Kasumi-1 (cell line): ENCODE measurements at regions not wholly inside any gene's neighbourhood (a gene's known extent, or its start where the extent isn't known, plus 50 kb on each side); places are given as distances from the start of the nearest gene placed in this dataset.
"Not testable (repeated sequence)": the region's sequence is repeated elsewhere in the genome, so short reads cannot be mapped to it uniquely, and the experiment has no call there.

ENCODE experiments used
- DNase-seq, 2 experiments: peaks; one replicate each; lab custom pipeline; 2025; lab: John Stamatoyannopoulos, UW

DNA sequence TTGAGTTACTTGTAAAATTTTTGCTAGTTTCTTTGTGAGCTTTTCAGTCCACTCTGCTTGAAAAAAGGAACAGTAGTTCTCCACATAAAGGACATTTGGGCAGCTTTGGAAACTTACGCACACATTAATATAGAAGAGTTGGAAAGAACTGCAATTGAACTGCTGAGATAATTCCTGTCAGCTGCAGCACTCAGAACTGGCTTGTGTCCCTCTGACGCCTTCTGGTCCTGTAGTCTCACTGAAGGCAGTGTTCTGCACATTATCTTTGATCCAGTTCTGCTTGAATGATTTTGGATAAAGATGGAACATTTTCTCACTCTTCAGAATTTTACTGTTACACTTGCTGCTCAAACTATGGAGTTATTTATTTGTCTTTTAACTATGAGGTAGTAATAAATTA, 901.9 kb downstream of the OTOL1 start:
- no peak for DNase-seq

DNA sequence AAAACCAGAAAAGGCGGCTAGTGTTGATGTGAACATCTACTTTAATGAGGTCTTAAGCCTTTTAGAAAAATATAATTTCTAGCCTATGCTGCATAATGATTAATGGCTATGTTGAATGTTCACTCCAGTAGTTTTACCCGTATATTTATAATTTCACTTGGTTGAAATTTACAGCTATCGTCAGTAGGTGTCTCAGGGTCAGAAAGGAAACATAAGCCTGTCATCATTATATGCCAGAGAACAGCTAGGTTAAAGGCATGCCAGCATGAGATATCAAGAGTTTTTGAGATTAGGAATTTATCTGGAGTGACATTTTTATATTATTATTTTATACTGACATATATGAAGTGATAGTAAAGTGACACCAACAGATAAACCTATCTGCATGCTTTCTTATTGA, 904.1 kb downstream of the OTOL1 start:
- peak in 1 of 2 experiments; percentile 14 for DNase-seq

DNA sequence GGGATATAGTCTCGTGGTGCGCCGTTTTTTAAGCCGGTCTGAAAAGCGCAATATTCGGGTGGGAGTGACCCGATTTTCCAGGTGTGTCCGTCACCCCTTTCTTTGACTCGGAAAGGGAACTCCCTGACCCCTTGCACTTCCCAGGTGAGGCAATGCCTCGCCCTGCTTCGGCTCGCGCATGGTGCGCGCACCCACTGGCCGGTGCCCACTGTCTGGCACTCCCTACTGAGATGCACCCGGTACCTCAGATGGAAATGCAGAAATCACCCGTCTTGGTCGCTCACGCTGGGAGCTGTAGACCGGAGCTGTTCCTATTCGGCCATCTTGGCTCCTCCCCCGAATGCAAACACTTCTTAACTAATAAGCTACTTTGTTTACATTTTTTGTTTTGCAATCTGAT, 914.9 kb downstream of the OTOL1 start:
- DNase-seq = not testable (repeated sequence)

DNA sequence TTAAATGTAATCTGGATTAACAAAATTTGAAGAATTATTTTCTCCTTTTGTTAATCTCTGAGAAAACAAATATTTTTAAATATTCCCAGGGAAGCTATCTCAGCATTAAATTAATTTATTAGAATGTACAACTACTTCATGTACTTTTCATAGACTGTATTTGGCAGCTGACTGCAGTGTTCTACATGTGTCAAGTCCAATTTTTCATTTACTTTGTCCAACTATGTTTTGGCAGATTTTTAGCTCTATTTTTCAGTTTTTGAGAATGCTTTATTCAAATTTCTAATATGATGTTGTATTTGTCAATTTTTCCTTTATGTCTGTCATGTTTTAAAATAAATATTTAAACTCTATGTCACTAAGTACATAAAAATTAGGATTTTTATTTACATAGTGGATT, 925.1 kb downstream of the OTOL1 start:
- DNase-seq = no peak

DNA sequence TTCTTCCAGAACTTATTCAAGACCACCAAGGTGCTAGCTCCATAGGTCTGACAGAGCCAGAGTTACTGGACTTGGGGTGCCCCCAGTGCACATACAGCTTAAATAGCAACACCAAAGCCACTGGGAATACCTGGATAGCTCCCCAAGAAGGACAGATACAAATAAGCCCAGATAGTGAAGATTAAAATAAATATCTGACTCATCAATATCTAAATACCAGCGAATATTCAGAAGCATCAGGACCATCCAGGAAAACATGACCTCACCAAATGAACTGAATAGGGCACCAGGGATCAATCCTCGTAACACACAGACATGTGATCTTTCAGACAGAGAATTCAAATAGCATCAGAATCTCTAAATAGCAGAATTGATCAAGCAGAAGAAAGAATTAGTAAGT, 931.6 kb downstream of the OTOL1 start:
- no peak for DNase-seq

DNA sequence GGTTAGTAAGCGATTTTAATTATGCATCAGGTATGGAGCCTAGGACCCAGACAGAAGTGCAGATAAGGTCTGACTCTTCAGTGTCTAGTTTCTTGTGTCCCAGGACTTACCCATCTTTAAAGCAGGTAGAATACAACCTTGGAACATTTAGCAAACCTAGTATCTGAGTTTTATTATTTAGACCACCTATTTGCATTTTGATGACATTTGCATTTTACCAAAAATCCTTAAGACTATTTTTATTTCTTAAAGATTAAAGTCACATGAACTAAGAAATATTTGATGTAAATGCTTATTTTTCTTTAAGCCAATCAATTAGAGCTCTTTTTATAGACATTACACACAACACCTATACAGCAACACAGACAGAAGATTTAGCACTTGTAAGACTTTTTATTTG, 939.1 kb downstream of the OTOL1 start:
- no peak for DNase-seq

DNA sequence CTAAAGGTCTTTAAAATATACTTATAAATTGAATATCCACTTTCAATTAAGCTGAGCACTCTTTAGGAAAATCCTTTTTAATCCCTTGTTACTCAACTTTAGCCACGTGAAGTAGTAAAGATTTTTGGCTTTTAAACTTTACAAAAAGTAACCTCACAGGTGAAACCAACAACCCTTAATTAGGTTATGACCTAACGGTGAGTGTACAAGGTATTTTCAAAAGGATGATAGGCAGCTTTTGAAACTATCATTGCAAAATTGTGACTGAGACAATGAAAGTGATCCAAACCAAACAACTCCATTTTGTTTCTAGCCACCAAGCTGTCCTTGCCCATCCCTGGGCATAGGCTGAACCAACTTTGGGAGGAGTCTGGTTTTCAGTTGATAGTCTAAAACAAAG, 940.2 kb downstream of the OTOL1 start:
- no peak for DNase-seq

DNA sequence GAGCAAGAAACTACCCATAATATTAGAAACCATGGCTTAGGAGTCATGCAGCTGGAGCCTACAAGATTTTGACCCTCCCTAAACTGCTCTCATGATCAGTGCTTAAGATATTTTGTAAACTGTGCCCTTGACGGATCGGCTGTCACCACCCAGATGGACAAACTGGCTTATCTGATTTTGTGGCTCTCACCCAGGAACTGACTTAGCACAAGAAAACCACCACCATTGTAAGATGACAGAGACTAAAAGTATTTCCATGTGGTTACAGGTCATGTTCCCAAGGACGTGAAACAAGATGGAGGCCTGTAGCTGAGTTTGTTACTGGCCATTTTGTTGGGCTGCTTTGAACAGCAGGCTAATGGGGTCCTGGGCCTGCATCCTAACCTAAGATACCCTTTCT, 940.9 kb downstream of the OTOL1 start:
- DNase-seq = no peak

DNA sequence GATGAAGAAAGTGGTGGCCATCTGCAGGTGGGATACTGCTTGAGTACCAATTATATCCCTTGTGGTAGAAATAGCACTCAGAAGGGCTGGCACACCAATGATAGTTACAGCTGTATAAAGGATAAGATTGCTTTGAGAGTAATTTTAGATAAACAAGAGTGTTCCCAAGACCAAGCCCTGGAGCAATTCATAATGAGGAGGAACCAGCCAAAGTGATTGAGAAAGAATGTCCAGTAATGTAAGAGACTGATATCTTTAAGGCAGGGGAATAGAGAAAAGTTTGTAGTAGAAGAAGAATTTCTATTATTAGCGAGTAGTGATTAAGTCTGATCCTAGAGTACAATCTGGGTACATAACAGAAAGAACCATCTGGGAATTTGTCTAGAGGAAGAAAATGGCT, 945.1 kb downstream of the OTOL1 start:
- DNase-seq = no peak

DNA sequence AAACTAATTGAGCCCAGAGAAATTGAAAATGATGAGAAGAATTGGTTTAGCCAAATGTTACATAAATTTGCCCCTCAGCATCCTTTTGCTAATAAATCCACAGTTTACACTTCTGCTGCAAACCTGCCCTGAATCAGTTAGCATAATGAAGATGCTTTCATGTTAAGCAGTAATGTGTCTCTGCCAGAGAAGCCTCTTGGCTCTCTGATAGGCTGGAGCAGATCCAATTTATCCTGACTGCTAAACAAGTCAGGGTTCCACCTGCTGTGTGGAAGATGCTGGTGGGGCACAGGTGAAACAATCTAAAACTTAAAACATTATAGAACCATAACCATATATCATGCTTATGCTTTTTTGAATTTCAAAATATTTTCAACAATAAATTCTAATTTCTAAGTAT, 946.8 kb downstream of the OTOL1 start:
- no peak for DNase-seq

DNA sequence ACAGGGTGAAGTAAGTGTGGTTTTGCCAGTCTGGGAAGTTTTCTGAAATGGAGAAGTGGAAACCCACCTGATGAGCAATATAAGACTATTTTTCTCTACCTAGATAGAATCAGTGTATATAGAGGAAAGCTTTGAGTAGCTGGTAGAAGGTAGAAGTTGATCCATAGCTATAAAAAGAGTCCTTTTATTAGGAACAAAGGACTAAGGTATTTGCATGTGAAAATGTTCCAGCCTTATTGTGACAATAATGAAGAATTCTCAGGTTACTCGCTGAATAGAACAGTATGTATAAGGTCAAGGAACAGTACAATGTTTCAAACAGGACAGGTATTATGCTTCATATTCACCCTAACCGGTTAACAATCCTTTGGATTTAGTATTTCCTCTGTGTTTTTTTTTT, 972.2 kb downstream of the OTOL1 start:
- DNase-seq = no peak

DNA sequence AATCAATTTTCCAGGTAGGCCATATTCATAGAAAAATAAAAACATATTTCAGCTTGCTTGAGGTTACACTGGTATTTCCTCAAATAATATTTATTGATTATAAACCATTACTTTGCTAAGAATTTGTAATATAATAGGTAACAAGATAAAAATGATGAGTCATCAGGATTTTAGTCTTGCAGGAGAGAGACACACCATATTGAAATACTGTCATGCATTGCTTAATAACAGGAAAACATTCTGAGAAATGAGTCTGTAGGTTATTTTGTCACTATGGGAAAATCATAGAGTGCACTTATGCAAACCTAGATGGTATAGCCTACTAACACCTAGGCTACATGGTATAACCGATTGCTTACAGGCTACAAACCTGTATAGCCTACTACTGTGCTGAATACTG, 990.5 kb downstream of the OTOL1 start:
- DNase-seq = no peak

DNA sequence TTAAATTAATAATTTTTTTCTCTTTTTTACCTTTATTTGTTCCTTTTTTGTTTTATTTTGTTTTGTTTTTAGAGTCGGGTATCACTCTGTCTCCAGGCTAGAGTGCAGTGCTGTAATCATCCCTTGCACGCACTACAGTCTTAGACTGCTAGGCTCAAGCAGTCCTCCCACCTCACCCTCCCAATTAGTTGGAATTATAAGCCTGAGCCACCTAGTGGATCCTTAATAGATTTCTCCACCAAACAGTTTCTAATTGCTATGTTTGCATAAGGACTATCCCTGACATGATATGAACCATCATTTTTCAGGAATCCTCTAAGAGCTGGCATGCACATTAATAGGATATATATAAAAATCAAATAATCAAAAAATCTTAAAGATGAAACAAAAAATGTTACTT, 993.2 kb downstream of the OTOL1 start:
- no peak for DNase-seq

DNA sequence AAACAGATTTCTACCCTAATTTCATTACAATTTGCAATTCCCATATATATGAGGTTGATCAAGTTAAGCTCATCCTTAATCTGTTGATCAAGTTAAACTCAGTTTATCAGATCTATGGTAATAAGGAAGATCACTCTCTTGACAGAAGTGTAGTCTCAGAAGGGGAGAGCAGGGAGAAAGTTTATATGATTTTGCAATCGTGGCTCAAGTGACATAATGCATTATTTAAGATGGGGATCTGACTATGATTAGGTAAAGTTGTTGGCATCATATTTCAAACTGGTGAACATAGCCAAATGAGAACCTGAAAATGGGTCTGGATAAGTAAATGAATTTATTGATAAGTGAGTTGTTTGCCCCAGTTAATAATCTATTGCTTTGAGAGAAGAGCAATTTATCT, 995.3 kb downstream of the OTOL1 start:
- DNase-seq = no peak

DNA sequence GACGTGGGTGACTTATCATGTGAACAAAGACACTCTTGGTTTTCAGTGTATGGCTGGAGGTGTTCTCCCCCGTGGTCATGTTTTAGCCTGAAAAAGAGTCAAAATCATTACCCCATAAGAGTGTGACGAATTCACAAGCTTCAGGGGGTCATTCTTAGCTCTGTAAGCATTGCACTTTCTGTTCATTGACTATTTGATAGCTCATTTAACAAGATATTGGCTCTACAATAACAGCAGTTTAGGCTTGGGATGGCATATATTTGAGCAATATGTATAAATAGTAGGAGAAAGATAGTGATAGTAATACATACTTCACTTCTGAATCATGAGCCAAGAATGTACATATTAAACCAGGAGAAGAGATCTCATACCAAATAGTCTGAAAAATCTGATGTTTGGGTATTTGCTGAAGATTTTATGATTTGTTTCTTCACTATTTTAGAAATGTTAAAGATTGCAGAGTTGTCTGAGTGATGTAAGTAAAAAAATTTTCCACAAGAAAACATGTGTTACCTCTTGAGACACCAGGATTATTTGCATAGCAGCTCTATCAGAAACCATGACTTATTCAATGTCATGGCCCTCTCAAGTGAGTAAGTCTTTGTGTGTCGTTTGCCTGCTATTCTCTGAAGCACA, 996.0 kb downstream of the OTOL1 start:
- no peak for DNase-seq

DNA sequence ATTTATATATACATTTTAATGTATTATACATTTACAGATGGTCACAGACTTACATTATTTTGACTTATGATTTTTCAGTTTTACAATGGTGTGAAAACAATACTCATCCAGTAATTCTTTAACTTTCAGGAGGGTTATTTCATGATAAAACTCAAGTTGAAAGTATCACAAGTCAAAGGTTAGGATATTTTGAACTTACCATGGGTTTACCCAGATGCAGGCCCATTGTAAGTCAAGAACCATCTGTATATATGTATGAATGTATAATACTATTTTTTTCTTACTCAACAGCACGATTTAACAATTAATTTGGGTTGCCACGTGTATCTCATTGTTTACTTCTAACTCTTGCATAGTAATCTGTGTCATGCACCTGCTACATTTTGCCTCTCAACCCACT, 1002.0 kb downstream of the OTOL1 start:
- no peak for DNase-seq

DNA sequence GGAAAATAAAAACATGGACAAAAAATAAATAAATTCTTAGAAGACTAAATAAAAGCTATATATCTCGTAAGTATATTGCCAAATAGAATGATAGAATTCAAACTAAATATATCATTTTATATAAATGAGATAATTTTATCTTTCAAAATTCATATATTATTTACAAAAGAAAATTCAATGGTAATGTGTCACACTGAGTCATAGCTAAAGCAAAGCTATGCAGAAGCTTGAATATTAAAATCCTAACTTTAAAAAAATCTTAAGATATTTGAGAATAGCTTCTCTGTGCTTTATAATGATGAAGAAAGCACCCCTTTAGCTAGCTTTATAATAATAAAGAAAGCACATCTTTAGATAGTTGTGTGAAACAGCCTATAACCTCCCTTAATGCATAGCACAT, 1010.8 kb downstream of the OTOL1 start:
- DNase-seq = no peak

DNA sequence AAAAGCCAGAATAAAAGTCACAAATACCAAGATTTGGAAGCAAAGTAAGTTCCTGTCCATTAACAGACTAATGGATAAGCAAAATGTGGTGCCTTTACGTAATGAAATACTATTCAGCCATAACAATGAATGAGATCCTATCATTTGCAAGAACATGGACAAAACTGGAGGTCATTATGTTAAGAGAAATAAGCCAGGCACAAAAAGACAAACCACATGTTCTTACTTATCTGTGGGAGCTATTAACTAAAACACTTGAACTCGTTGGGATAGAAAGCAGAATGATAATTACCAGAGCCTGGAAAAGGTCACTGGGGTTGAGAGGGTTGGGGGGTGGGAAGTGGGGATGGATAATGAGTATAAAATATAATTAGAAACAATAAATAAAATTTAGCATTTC, 1015.9 kb downstream of the OTOL1 start:
- DNase-seq = no peak

DNA sequence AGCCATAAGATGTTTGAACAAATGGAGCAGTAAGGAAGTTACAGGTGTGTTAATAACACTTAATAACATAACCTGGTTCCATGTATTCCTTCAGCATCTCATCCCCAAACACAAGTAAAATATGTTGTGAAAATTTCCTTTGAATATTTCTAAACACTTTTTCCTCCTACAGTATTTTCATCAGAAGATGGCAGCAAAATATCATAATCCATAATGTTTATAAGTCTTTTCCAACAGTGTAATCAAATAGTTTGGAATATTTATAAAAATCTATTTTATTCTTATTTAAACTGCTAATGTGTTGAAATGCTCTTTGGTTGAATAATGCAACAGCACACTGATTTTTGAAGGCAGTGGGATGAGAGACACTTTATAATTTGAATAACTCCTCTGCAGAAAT, 1020.5 kb downstream of the OTOL1 start:
- DNase-seq = no peak

DNA sequence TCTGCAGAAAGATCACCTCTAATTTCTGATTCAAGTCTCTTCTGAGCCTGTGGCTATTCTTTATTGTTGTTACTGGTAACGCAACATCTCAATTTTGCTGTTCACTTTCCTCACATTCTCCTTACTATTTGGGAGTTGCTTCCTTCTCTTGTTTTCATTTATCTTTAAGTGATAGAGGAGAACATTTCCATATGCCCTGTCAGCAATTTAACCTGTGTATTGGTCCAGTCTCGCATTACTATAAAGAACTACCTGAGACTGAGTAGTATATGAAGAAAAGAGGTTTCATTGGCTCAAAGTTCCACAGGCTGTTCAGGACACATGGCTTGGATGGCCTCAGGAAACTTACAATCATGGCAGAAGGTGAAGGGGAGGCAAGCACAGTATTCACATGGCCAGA, 1025.1 kb downstream of the OTOL1 start:
- no peak for DNase-seq

DNA sequence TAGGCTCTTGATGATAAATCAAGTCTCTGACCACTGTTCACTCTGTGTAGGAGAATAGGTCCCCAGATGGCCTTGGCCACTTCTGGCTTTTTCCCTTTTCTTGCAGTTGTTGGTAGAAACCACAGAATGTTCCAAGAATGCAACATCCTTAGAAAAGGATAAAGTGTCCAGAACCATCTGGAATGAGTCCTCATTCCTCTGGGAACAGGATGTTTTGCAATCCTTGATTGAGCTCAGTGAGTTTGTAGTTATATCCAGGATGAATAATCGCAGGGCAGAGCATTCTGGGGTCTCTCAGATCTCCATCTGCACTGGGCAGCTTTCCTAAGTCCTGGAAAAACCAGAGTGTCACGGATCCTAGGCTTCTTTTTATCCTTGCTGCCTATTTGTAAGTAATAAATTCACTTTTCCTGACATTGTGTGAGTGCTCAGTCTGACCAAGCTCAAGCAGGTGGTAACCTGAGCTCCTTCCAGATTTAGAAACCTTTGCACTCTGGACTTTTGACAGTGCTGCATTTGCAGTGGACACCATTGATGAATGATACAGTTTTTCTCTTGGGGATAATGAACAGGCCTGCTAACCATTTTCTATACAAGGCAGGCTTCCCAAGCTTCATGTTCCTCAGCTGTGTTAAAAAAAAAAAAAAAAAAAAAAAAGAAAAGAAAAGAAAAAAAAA, 1028.6 kb downstream of the OTOL1 start:
- DNase-seq = no peak

DNA sequence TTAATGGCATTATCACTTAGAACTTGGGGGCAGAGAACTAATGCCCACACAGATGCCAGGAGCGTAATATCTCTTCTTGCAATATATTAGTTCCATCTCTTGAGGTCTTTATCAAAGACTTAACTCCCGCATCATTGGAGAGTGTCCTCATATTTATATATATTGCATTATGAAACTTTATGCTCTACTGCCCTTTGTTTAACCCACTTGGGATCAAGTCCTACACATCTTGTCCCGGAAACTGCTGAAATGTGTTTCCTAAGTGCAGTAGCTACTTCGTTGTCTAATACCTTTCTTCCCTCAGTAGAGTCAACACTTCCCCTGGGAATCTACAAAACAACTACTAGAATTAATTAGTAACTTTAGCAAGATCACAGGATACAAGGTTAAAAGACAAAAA, 1029.2 kb downstream of the OTOL1 start:
- DNase-seq = no peak

DNA sequence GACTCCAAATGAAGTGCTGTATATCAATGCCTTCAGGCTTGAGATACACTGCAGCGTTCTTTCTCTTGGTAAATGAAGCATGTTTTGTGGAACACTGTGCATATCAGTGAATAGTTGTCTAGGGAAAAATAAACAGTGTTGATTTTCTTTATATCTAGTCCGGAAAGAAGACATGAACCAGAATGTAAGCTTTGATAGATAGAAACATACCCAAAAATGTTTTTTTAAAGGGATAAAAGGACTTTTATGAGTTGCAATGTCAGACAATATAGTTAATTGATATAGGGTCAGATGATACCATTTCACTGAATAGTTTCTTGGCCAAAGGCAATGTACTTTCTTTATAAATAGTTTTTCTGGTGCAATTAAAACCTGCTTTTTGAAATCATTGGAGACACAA, 1037.8 kb downstream of the OTOL1 start:
- DNase-seq = no peak

DNA sequence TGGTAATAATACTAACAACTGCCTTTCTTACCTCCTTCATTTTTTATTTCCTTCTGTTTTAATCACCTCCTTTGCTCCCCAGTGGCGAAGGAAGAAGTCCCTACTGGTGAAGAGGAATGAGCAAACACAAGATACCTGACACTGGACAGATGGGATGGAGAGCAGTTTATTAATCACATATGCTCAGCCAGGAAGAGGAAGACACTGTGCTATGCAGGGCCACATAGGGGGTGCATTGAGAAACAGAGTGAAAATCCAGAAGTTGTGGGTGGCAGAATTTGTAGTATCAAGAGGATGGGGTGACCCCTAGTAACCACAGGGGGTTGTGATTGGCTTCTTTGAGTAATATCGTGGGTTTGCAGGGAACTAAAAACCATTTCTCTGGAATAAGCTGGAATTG, 1041.9 kb downstream of the OTOL1 start:
- DNase-seq = no peak
